ENCODE measurements at regions not wholly inside any gene's neighbourhood (a gene's known extent, or its start where the extent isn't known, plus 50 kb on each side); places are given as distances from the start of the nearest gene placed in this dataset.
A peak's percentile ranks its signal among the peaks of the same experiment; 100 is the strongest.
"Not testable (repeated sequence)": the region's sequence is repeated elsewhere in the genome, so short reads cannot be mapped to it uniquely, and the experiment has no call there.

DNA sequence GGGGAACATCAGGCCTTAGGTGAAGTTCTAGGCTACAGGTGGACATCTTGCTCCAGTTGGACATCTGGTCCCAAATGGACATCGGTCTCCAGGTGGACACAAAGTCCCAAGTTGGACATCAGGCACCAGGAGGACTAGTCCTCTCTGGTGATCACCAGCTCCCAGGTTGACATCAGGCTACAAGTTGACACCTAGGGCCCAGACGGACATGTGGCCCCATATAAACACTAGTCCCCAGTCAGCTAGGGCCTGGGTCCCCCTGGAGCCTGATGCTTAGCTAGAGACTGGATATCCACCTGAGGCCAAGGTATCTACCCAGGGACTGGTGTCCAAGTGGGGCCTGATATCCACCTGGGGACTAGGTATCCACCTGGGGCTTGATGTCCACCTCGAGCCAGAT, 75.8 kb upstream of the ZNF337 start:
- WGBS (ENCODE audit: insufficient coverage), result 97% methylated on average over 3 of the region's 3 CpGs
- H3K9me3 ChIP-seq (ENCODE audit: control extremely low read depth in 1 of 5, control insufficient read depth in 4 of 5, insufficient read depth in 2 of 5, low read depth in 1 of 5, low read length in 4 of 5); H3K4me3 ChIP-seq (ENCODE audit: control insufficient read depth in 1 of 7, extremely low read depth in 1 of 7, insufficient read depth in 4 of 7, low read depth in 2 of 7, low read length in 6 of 7); H3K27ac ChIP-seq (ENCODE audit: insufficient read depth in 1 of 2, low read depth in 1 of 2, low read length in 2 of 2, poor library complexity in 1 of 2, severe bottlenecking in 2 of 2); DNase-seq; H3K36me3 ChIP-seq (ENCODE audit: control insufficient read depth in 4 of 4, insufficient read depth in 4 of 4, low read length in 3 of 4); H3K4me1 ChIP-seq (ENCODE audit: control extremely low read depth in 1 of 4, control insufficient read depth in 4 of 4, insufficient read depth in 4 of 4, low read length in 3 of 4); POLR2A ChIA-PET; CTCF ChIA-PET; H3K27me3 ChIP-seq (replicated peaks in 2 of 5; ENCODE audit: control insufficient read depth in 4 of 5, insufficient read depth in 5 of 5, low read length in 4 of 5): not testable (repeated sequence)

DNA sequence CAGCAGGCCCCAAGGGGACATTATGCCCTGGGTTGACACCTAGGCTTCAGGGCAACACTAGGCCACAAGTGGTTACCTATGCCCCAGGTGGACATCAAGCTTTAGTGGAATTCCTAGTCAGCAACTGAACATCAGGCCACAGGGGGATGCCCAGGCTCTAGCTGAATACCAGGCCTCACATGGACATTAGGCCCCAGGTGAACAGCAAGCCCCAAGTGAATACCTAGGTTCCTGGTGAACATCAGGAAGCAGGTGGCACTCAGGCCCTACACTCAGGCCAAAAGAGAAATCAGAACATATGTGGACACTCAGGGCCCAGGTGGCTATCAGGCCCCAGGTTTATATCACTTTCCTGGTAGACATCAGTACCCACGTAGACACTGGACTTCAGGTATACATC, 75.2 kb upstream of the ZNF337 start:
- CTCF ChIA-PET; H3K4me3 ChIP-seq (ENCODE audit: control insufficient read depth in 1 of 7, extremely low read depth in 1 of 7, insufficient read depth in 4 of 7, low read depth in 2 of 7, low read length in 6 of 7); H3K9me3 ChIP-seq (ENCODE audit: control extremely low read depth in 1 of 5, control insufficient read depth in 4 of 5, insufficient read depth in 2 of 5, low read depth in 1 of 5, low read length in 4 of 5); H3K27me3 ChIP-seq (replicated peaks in 2 of 5; ENCODE audit: control insufficient read depth in 4 of 5, insufficient read depth in 5 of 5, low read length in 4 of 5); H3K4me1 ChIP-seq (ENCODE audit: control extremely low read depth in 1 of 4, control insufficient read depth in 4 of 4, insufficient read depth in 4 of 4, low read length in 3 of 4); DNase-seq; H3K36me3 ChIP-seq (ENCODE audit: control insufficient read depth in 4 of 4, insufficient read depth in 4 of 4, low read length in 3 of 4); POLR2A ChIA-PET; H3K27ac ChIP-seq (ENCODE audit: insufficient read depth in 1 of 2, low read depth in 1 of 2, low read length in 2 of 2, poor library complexity in 1 of 2, severe bottlenecking in 2 of 2): not testable (repeated sequence)
- no CpG with 5 or more reads among the region's 1 CpG for WGBS (ENCODE audit: insufficient coverage)

DNA sequence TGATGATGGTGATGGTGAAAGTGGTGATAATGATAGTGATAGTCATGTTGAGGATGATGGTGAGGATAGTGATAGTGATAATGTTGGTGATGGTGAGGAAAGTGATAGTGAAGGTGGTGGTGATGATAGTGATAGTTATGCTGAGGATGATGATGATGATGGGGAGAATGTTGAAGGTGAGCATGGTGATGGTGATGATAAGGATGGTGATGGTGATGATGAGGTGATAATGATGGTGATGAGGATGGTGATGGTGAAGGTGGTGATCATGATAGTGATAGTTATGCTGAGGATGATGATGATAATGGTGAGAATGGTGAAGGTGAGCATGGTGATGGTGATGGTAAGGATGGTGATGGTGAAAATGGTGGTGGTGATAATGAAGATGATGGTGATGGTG, 64.9 kb upstream of the ZNF337 start:
- POLR2A ChIA-PET, result no interaction called here
- no peak overlapping the region for H3K4me3 ChIP-seq (ENCODE audit: control insufficient read depth in 1 of 7, extremely low read depth in 1 of 7, insufficient read depth in 4 of 7, low read depth in 2 of 7, low read length in 6 of 7)
- H3K27me3 ChIP-seq (replicated peaks in 2 of 5; ENCODE audit: control insufficient read depth in 4 of 5, insufficient read depth in 5 of 5, low read length in 4 of 5), result no peaks in the 10 kb centered on the region
- no peaks in the 10 kb centered on the region for H3K36me3 ChIP-seq (ENCODE audit: control insufficient read depth in 4 of 4, insufficient read depth in 4 of 4, low read length in 3 of 4)
- CTCF ChIA-PET, result no interaction called here
- no peaks in the 10 kb centered on the region for H3K9me3 ChIP-seq (ENCODE audit: control extremely low read depth in 1 of 5, control insufficient read depth in 4 of 5, insufficient read depth in 2 of 5, low read depth in 1 of 5, low read length in 4 of 5)
- no peak for DNase-seq
- H3K27ac ChIP-seq (ENCODE audit: insufficient read depth in 1 of 2, low read depth in 1 of 2, low read length in 2 of 2, poor library complexity in 1 of 2, severe bottlenecking in 2 of 2), result no peak overlapping the region
- no peaks in the 10 kb centered on the region for H3K4me1 ChIP-seq (ENCODE audit: control extremely low read depth in 1 of 4, control insufficient read depth in 4 of 4, insufficient read depth in 4 of 4, low read length in 3 of 4)

DNA sequence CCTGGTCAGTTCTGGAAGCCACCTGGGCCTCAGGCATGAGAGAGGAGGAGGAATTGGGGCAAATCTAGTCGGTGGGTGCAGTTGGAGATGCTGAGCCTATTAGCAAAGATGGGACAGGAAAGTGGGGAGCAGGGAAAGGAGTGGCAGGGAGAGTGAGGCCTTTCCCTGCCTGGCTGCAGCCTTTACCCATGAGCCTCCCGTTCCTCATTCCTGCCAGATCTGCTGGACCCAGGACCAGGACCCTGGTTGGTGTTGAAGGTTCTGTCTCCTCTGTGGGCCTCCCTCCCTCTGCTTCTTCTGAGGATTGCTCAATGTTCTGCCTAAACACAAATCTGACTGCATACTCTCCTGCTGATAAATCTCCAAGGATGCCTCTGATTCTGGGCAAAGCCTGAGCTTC, 64.4 kb upstream of the ZNF337 start:
- 88% methylated on average over 2 of the region's 2 CpGs for WGBS (ENCODE audit: insufficient coverage)
- DNase-seq; H3K4me3 ChIP-seq (ENCODE audit: control insufficient read depth in 1 of 7, extremely low read depth in 1 of 7, insufficient read depth in 4 of 7, low read depth in 2 of 7, low read length in 6 of 7); POLR2A ChIA-PET; H3K27me3 ChIP-seq (replicated peaks in 2 of 5; ENCODE audit: control insufficient read depth in 4 of 5, insufficient read depth in 5 of 5, low read length in 4 of 5); H3K4me1 ChIP-seq (ENCODE audit: control extremely low read depth in 1 of 4, control insufficient read depth in 4 of 4, insufficient read depth in 4 of 4, low read length in 3 of 4); H3K9me3 ChIP-seq (ENCODE audit: control extremely low read depth in 1 of 5, control insufficient read depth in 4 of 5, insufficient read depth in 2 of 5, low read depth in 1 of 5, low read length in 4 of 5); H3K27ac ChIP-seq (ENCODE audit: insufficient read depth in 1 of 2, low read depth in 1 of 2, low read length in 2 of 2, poor library complexity in 1 of 2, severe bottlenecking in 2 of 2); H3K36me3 ChIP-seq (ENCODE audit: control insufficient read depth in 4 of 4, insufficient read depth in 4 of 4, low read length in 3 of 4); CTCF ChIA-PET: not testable (repeated sequence)

DNA sequence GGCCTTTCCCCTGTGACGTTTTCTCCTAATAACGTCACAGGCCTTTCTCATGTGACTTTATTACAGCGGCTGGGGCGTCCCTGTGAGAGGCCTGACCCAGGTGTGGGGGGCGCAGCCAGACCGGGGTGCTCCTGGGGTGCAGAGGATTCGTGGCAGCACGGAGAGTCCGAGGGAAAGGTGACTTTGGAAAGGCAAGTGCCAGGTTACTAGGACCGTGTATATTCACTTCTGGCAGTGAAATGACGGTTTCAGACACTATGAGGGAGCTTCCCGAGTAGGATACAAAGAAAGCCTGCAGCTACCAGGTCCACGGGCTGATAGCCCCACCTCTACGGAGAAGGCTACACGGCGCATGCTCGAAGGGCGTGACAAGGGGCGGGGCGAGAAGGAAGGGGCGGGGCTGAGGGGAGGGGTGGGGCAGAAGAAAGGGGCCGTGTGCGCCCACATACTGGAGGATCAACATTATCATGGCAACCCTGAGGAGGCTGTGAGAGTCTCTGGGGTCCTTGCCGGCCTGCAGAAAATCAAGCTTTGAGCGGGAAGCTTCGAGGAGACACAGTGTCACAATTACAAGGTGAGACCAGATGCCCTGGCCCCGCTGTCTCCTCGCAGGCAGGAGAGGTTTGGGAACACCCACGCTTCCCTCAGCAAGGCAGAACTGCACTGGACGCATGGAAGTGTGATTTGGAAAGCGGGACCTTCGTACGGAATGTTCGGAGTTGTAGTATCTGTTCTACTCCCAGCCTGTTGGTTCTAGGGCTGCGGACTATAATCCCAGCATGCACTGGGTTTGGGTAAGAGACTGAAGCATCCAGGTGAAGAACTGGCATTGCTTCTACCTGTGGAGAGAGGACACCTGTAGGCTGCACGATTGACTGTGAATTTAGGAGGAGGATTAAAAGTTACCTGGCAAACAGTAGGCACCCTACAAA, 54.4 kb upstream of the ZNF337 start:
- peaks cover 0 to 9% (median 2%) of the 10 kb centered on the region in 4 experiments for H3K4me1 ChIP-seq (ENCODE audit: control extremely low read depth in 1 of 4, control insufficient read depth in 4 of 4, insufficient read depth in 4 of 4, low read length in 3 of 4)
- DNase-seq, result peak; percentile 65 to 76 (median 66)
- CTCF ChIA-PET, result interaction anchor here (1.0 kb wide), 1 partner anchor 9 kb away, joined by 3 read pairs; no protein-coding TSS in a partner anchor
- H3K27me3 ChIP-seq (replicated peaks in 2 of 5; ENCODE audit: control insufficient read depth in 4 of 5, insufficient read depth in 5 of 5, low read length in 4 of 5), result no peaks in the 10 kb centered on the region
- H3K4me3 ChIP-seq (ENCODE audit: control insufficient read depth in 1 of 7, extremely low read depth in 1 of 7, insufficient read depth in 4 of 7, low read depth in 2 of 7, low read length in 6 of 7), result peak overlapping the region; percentile 37 to 74 (median 52)
- 39% methylated on average over 35 of the region's 36 CpGs for WGBS (ENCODE audit: insufficient coverage)
- POLR2A ChIA-PET, result no interaction called here
- no peaks in the 10 kb centered on the region for H3K36me3 ChIP-seq (ENCODE audit: control insufficient read depth in 4 of 4, insufficient read depth in 4 of 4, low read length in 3 of 4)
- peak overlapping the region in 1 of 2 experiments; percentile 58 for H3K27ac ChIP-seq (ENCODE audit: insufficient read depth in 1 of 2, low read depth in 1 of 2, low read length in 2 of 2, poor library complexity in 1 of 2, severe bottlenecking in 2 of 2)
- no peaks in the 10 kb centered on the region for H3K9me3 ChIP-seq (ENCODE audit: control extremely low read depth in 1 of 5, control insufficient read depth in 4 of 5, insufficient read depth in 2 of 5, low read depth in 1 of 5, low read length in 4 of 5)

DNA sequence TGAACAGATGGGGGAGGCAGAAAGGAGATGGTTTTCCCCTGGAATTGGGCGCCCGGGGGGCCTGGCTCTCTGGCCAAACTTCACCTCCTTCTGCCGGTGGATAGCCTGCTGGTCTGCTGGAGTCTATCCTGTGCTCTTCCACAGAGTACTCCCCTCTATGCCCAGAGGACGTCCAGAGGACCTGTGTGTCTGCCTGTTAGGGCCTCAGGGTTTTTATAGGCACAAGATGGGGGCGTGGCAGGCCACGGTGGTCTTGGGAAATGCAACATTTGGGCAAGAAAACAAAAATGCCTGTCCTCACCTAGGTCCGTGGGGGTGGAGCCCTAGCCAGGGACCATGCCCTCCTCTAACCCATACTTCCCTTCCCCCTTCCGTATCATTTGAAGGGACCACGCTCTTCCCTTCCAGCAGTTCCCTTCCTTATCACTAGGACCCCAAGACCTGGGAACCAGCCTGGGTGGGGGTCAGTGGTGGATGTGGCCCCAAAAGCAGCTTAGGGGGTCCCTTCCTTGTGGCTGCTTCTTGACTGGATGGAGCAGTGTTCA, 53.6 kb upstream of the ZNF337 start:
- Histone ChIP-seq H3K9me3 (ENCODE audit: control extremely low read depth in 1 of 5, control insufficient read depth in 4 of 5, insufficient read depth in 2 of 5, low read depth in 1 of 5, low read length in 4 of 5) (no peaks in the 10 kb centered on the region), H3K36me3 (ENCODE audit: control insufficient read depth in 4 of 4, insufficient read depth in 4 of 4, low read length in 3 of 4) (no peaks in the 10 kb centered on the region), H3K4me1 (ENCODE audit: control extremely low read depth in 1 of 4, control insufficient read depth in 4 of 4, insufficient read depth in 4 of 4, low read length in 3 of 4) (peaks cover 0 to 9% (median 2%) of the 10 kb centered on the region in 4 experiments), H3K4me3 (ENCODE audit: control insufficient read depth in 1 of 7, extremely low read depth in 1 of 7, insufficient read depth in 4 of 7, low read depth in 2 of 7, low read length in 6 of 7) (peak overlapping the region in 5 of 7 experiments; percentile 37 to 74 (median 51)), H3K27ac (ENCODE audit: insufficient read depth in 1 of 2, low read depth in 1 of 2, low read length in 2 of 2, poor library complexity in 1 of 2, severe bottlenecking in 2 of 2) (no peak overlapping the region), H3K27me3 (replicated peaks in 2 of 5; ENCODE audit: control insufficient read depth in 4 of 5, insufficient read depth in 5 of 5, low read length in 4 of 5) (no peaks in the 10 kb centered on the region)
- 92% methylated on average over 6 of the region's 9 CpGs for WGBS (ENCODE audit: insufficient coverage)
- no peak for DNase-seq
- ChIA-PET CTCF (interaction anchor here (1.0 kb wide), 1 partner anchor 10 kb away, joined by 3 read pairs; no protein-coding TSS in a partner anchor), POLR2A (no interaction called here)

DNA sequence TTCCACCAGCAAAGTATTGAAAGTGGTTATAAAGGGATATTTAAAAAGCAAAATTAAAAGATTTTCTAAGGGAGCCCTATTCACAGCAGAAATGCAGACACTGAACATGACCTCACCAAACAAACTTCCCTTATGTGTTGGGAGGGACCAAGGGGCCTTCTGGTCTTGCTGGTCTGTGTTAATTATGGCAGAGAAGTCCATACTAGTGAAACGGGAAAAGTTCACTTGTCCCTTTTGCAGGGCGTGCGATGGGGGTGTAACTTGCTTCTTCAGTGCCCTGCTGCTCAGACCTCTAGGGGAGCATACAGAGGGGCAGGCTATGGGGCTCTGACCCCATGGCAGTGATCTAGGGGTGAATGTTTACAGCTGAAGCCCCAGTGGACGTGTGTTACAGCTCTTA, 53.0 kb upstream of the ZNF337 start:
- no peak overlapping the region for H3K27ac ChIP-seq (ENCODE audit: insufficient read depth in 1 of 2, low read depth in 1 of 2, low read length in 2 of 2, poor library complexity in 1 of 2, severe bottlenecking in 2 of 2)
- CTCF ChIA-PET, result no interaction called here
- no peaks in the 10 kb centered on the region for H3K9me3 ChIP-seq (ENCODE audit: control extremely low read depth in 1 of 5, control insufficient read depth in 4 of 5, insufficient read depth in 2 of 5, low read depth in 1 of 5, low read length in 4 of 5)
- POLR2A ChIA-PET, result no interaction called here
- no peaks in the 10 kb centered on the region for H3K27me3 ChIP-seq (replicated peaks in 2 of 5; ENCODE audit: control insufficient read depth in 4 of 5, insufficient read depth in 5 of 5, low read length in 4 of 5)
- peaks cover 0 to 9% (median 2%) of the 10 kb centered on the region in 4 experiments for H3K4me1 ChIP-seq (ENCODE audit: control extremely low read depth in 1 of 4, control insufficient read depth in 4 of 4, insufficient read depth in 4 of 4, low read length in 3 of 4)
- DNase-seq, result no peak
- WGBS (ENCODE audit: insufficient coverage), result 98% methylated on average over 4 of the region's 4 CpGs
- H3K36me3 ChIP-seq (ENCODE audit: control insufficient read depth in 4 of 4, insufficient read depth in 4 of 4, low read length in 3 of 4), result no peaks in the 10 kb centered on the region
- H3K4me3 ChIP-seq (ENCODE audit: control insufficient read depth in 1 of 7, extremely low read depth in 1 of 7, insufficient read depth in 4 of 7, low read depth in 2 of 7, low read length in 6 of 7), result no peak overlapping the region

Data from common myeloid progenitor, CD34-positive (primary cell).